Sciatic nerve (tissue), 2 donors: ENCODE measurements at regions not wholly inside any gene's neighbourhood (a gene's known extent, or its start where the extent isn't known, plus 50 kb on each side); places are given as distances from the start of the nearest gene placed in this dataset.

ENCODE experiments used
- ATAC-seq: fragments of 200-7000 bp; cut with Tn5 transposase; one replicate; pipeline ENCODE4 v1.9.1; 2020; ENCODE audit warnings: mild to moderate bottlenecking, moderate library complexity
- DNase-seq: peaks from one replicate; pipeline ENCODE4 v3.0.0-alpha.2; 2020; ENCODE audit warnings: low spot score
- intact Hi-C: fragments of 100-400 bp; cut with DNase I; formaldehyde crosslinking; loops from one replicate; pipeline ENCODE4 v1.14.2; 2022
- donor health status: DM: no; HTN: no; CAD: no.
- donor health status: DM: no; HTN: no; CAD: no.

GRCh38 chr10:4696186-4696585 is 129.8 kb upstream of the AKR1E2 start:
- intact Hi-C loops, result no loop called here
- no peak for DNase-seq
- ATAC-seq, result no peak

- DNase-seq (no peak), ATAC-seq (no peak)
- intact Hi-C loops, result no loop called here
Observed at GRCh38 chr10:4693967-4694366, 132.0 kb upstream of the AKR1E2 start.

- intact Hi-C loops, result no loop called here
- ATAC-seq (no peak), DNase-seq (no peak)
Observed at GRCh38 chr10:4692206-4692605, 133.8 kb upstream of the AKR1E2 start.

- intact Hi-C loops, result no loop called here
- ATAC-seq (no peak), DNase-seq (no peak)
Observed at GRCh38 chr10:4691776-4692175, 134.2 kb upstream of the AKR1E2 start.

- ATAC-seq (no peak), DNase-seq (no peak)
- intact Hi-C loops, result no loop called here
Observed at GRCh38 chr10:4691301-4691700, 134.7 kb upstream of the AKR1E2 start.

GRCh38 chr10:4688601-4689000 is 137.4 kb upstream of the AKR1E2 start:
- no peak for DNase-seq

GRCh38 chr10:4688168-4688567 is 137.8 kb upstream of the AKR1E2 start:
- intact Hi-C loops, result no loop called here
- ATAC-seq, result no peak
- no peak for DNase-seq

More at GRCh38 chr10:4688601-4689000, 137.4 kb upstream of the AKR1E2 start:
- intact Hi-C loops, result no loop called here
- peak; percentile 71 for ATAC-seq

- intact Hi-C loops, result no loop called here
- DNase-seq (no peak), ATAC-seq (no peak)
Observed at GRCh38 chr10:4687397-4687796, 138.6 kb upstream of the AKR1E2 start.

- ATAC-seq (no peak), DNase-seq (no peak)
- intact Hi-C loops, result no loop called here
Observed at GRCh38 chr10:4686644-4686996, 139.4 kb upstream of the AKR1E2 start.

GRCh38 chr10:4685904-4686643 is 139.9 kb upstream of the AKR1E2 start:
- intact Hi-C loops, result no loop called here

GRCh38 chr10:4685491-4685890 is 140.5 kb upstream of the AKR1E2 start:
- intact Hi-C loops, result no loop called here
- ATAC-seq, result no peak
- no peak for DNase-seq

More at GRCh38 chr10:4685904-4686643, 139.9 kb upstream of the AKR1E2 start:
- no peak for DNase-seq
- no peak for ATAC-seq

GRCh38 chr10:4684434-4684833 is 141.6 kb upstream of the AKR1E2 start:
- DNase-seq (no peak), ATAC-seq (no peak)
- intact Hi-C loops, result no loop called here

GRCh38 chr10:4683838-4684237 is 142.2 kb upstream of the AKR1E2 start:
- ATAC-seq (no peak), DNase-seq (no peak)
- intact Hi-C loops, result no loop called here

GRCh38 chr10:4683137-4683536 is 142.9 kb upstream of the AKR1E2 start:
- intact Hi-C loops, result no loop called here
- DNase-seq, result no peak
- ATAC-seq, result no peak

- DNase-seq, result no peak
- intact Hi-C loops, result no loop called here
- ATAC-seq, result no peak
Observed at GRCh38 chr10:4678951-4679671, 146.9 kb upstream of the AKR1E2 start.

- DNase-seq (no peak), ATAC-seq (no peak)
- intact Hi-C loops, result no loop called here
Observed at GRCh38 chr10:4678023-4678950, 147.7 kb upstream of the AKR1E2 start.

- no peak for DNase-seq
- ATAC-seq, result no peak
- intact Hi-C loops, result no loop called here
Observed at GRCh38 chr10:4677296-4678021, 148.5 kb upstream of the AKR1E2 start.

- intact Hi-C loops, result no loop called here
- no peak for DNase-seq
- ATAC-seq, result no peak
Observed at GRCh38 chr10:4676566-4676965, 149.4 kb upstream of the AKR1E2 start.

- intact Hi-C loops, result no loop called here
- ATAC-seq (no peak), DNase-seq (no peak)
Observed at GRCh38 chr10:4675808-4676207, 150.2 kb upstream of the AKR1E2 start.
